ENCODE measurements at regions not wholly inside any gene's neighbourhood (a gene's known extent, or its start where the extent isn't known, plus 50 kb on each side); places are given as distances from the start of the nearest gene placed in this dataset.

- ChIA-PET CTCF (ENCODE audit: unreplicated experiment) (no interaction called here), POLR2A (no interaction called here)
- Histone ChIP-seq H3K79me2 (ENCODE audit: insufficient read depth, low read depth, low read length) (no peaks in the 10 kb centered on the region), H3K9me3 (ENCODE audit: low read length) (no peaks in the 10 kb centered on the region), H2AFZ (ENCODE audit: low read length) (no peak overlapping the region), H3K4me3 (ENCODE audit: low read depth, low read length, poor library complexity, severe bottlenecking) (no peak overlapping the region), H3K4me1 (ENCODE audit: insufficient read depth, low read length, poor library complexity, severe bottlenecking) (no peaks in the 10 kb centered on the region), H3K9me2 (ENCODE audit: insufficient read depth, low read length) (no peaks in the 10 kb centered on the region), H3K27ac (ENCODE audit: low read depth, low read length, poor library complexity, severe bottlenecking) (no peak overlapping the region), H3K4me2 (ENCODE audit: low read length) (no peak overlapping the region), H3K36me3 (ENCODE audit: insufficient read depth, low read length) (no peaks in the 10 kb centered on the region), H4K20me1 (ENCODE audit: insufficient read depth, low read length) (no peaks in the 10 kb centered on the region)
- no peak for TF ChIP-seq EZH2phosphoT487 (IDR thresholded peaks at IDR 0.05; ENCODE audit: borderline replicate concordance, low read depth, low read length)
- TF ChIP-seq CTCF (conservative IDR thresholded peaks at IDR 0.05; ENCODE audit: low read length): no peak
- intact Hi-C loops (cut with micrococcal nuclease; ENCODE audit: unreplicated experiment): no loop called here
- DNase-seq (ENCODE audit: low spot score): no peak
- BruUV-seq (replicated peaks): no TSS peak
Observed at GRCh38 chr18:53850902-53851301, 373.6 kb downstream of the MBD2 start.

DNA sequence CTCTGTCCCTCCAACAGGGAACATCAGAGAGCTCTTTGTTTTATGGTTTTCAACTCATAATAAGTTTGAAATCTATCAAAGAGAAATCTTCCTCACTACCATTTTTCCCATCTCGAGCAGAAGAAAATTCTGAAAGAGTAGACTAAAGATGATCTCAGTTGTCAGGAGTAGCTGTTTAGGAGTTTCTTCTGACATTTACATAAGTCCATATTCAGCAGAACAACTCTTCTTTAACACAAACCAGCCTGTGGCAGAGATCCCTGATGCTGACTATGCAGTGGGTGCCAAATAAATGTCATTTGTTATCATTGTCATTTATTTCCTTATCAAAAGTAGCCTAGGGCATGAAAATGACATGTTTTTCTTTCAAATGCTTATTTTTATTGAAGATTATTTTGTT, 380.7 kb downstream of the MBD2 start:
- no TSS peak for BruUV-seq (replicated peaks)
- intact Hi-C loops (cut with micrococcal nuclease; ENCODE audit: unreplicated experiment): no loop called here
- CTCF ChIA-PET (ENCODE audit: unreplicated experiment): no interaction called here
- no peaks in the 10 kb centered on the region for H3K36me3 ChIP-seq (ENCODE audit: insufficient read depth, low read length)
- POLR2A ChIA-PET: no interaction called here
- H3K79me2 ChIP-seq (ENCODE audit: insufficient read depth, low read depth, low read length): no peaks in the 10 kb centered on the region
- H3K4me3 ChIP-seq (ENCODE audit: low read depth, low read length, poor library complexity, severe bottlenecking): no peak overlapping the region
- TF ChIP-seq CTCF (conservative IDR thresholded peaks at IDR 0.05; ENCODE audit: low read length) (no peak), EZH2phosphoT487 (IDR thresholded peaks at IDR 0.05; ENCODE audit: borderline replicate concordance, low read depth, low read length) (no peak)
- no peak for DNase-seq (ENCODE audit: low spot score)
- H3K27ac ChIP-seq (ENCODE audit: low read depth, low read length, poor library complexity, severe bottlenecking): no peak overlapping the region
- no peak overlapping the region for H2AFZ ChIP-seq (ENCODE audit: low read length)
- H4K20me1 ChIP-seq (ENCODE audit: insufficient read depth, low read length): no peaks in the 10 kb centered on the region
- no peaks in the 10 kb centered on the region for H3K9me2 ChIP-seq (ENCODE audit: insufficient read depth, low read length)
- no peak overlapping the region for H3K4me2 ChIP-seq (ENCODE audit: low read length)
- no peaks in the 10 kb centered on the region for H3K9me3 ChIP-seq (ENCODE audit: low read length)
- H3K4me1 ChIP-seq (ENCODE audit: insufficient read depth, low read length, poor library complexity, severe bottlenecking): no peaks in the 10 kb centered on the region

DNA sequence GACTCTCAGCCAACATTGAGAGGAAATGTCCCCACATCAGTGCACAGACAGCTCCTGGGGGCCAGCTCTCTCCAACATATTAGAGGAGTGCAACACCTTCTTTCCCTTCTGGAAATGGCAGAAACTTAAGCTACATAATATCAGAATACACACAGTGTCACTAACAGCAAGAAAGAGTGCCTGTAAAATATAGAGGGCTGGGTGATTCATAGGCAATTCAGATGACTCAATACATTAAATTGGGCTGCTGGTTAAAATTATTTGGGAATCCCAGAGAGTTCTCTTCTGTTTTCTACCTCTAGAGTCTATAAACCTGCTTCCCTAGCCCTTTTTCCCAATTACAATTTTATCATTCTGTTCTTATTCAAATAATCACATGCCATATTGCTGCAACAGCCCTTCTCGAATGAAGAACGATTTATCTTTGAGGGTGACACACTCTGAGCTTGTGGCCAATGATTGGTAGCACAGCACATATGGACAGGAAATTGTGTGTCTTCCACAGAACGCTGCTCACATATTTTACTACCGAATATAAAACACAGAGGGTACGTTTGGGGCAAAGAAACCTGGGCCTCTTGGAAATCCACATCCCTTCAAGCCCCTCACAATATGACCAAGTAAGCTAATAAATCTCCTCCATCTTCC, 381.2 kb downstream of the MBD2 start:
- no peak overlapping the region for H3K4me3 ChIP-seq (ENCODE audit: low read depth, low read length, poor library complexity, severe bottlenecking)
- H3K4me2 ChIP-seq (ENCODE audit: low read length): no peak overlapping the region
- no peaks in the 10 kb centered on the region for H4K20me1 ChIP-seq (ENCODE audit: insufficient read depth, low read length)
- H3K36me3 ChIP-seq (ENCODE audit: insufficient read depth, low read length): no peaks in the 10 kb centered on the region
- no peaks in the 10 kb centered on the region for H3K9me2 ChIP-seq (ENCODE audit: insufficient read depth, low read length)
- TF ChIP-seq CTCF (conservative IDR thresholded peaks at IDR 0.05; ENCODE audit: low read length) (no peak), EZH2phosphoT487 (IDR thresholded peaks at IDR 0.05; ENCODE audit: borderline replicate concordance, low read depth, low read length) (no peak)
- DNase-seq (ENCODE audit: low spot score): no peak
- H3K4me1 ChIP-seq (ENCODE audit: insufficient read depth, low read length, poor library complexity, severe bottlenecking): no peaks in the 10 kb centered on the region
- CTCF ChIA-PET (ENCODE audit: unreplicated experiment): no interaction called here
- intact Hi-C loops (cut with micrococcal nuclease; ENCODE audit: unreplicated experiment): no loop called here
- POLR2A ChIA-PET: no interaction called here
- BruUV-seq (replicated peaks): no TSS peak
- no peaks in the 10 kb centered on the region for H3K79me2 ChIP-seq (ENCODE audit: insufficient read depth, low read depth, low read length)
- H3K9me3 ChIP-seq (ENCODE audit: low read length): no peaks in the 10 kb centered on the region
- H2AFZ ChIP-seq (ENCODE audit: low read length): no peak overlapping the region
- no peak overlapping the region for H3K27ac ChIP-seq (ENCODE audit: low read depth, low read length, poor library complexity, severe bottlenecking)
